Adrenal gland (tissue), 9 donors: ENCODE measurements at regions not wholly inside any gene's neighbourhood (a gene's known extent, or its start where the extent isn't known, plus 50 kb on each side); places are given as distances from the start of the nearest gene placed in this dataset.

Experiments used
- DNase-seq, 7 donors: peaks; one replicate each; pipeline ENCODE4 v3.0.0-alpha.2; 2019 to 2020
- H3K27ac ChIP-seq, 5 donors: fragments of 200-600 bp; sonication (generic) in 4 of 5; 1 replicate in 3 of 5; 2 replicates in 2 of 5; pipeline versions ENCODE4 v1.5.1 to v1.8.0; 2016 to 2020; ENCODE audit warnings: mild to moderate bottlenecking in 1 of 5
- H3K27me3 ChIP-seq: fragments of 200-600 bp; 2 replicates; pipeline ENCODE4 v1.8.0; 2021
- H3K36me3 ChIP-seq, 2 donors: fragments of 200-600 bp; replicated peaks in 1 of 2; 1 replicate in 1 of 2; 2 replicates in 1 of 2; pipeline versions ENCODE4 v1.5.1 to v1.8.0; 2018 to 2022
- H3K4me1 ChIP-seq, 2 donors: fragments of 200-600 bp; replicated peaks in 1 of 2; 1 replicate in 1 of 2; 2 replicates in 1 of 2; pipeline versions ENCODE4 v1.5.1 to v1.8.0; 2018 to 2021
- H3K4me3 ChIP-seq, 4 donors: fragments of 200-600 bp; sonication (generic) in 3 of 4; one replicate each; pipeline ENCODE4 v1.5.1; 2016 to 2018
- H3K9me3 ChIP-seq, 3 donors: fragments of 200-600 bp; sonication (generic) in 1 of 3; replicated peaks in 1 of 3; 1 replicate in 2 of 3; 2 replicates in 1 of 3; pipeline versions ENCODE4 v1.5.1 to v1.8.0; 2016 to 2021
- POLR2A ChIP-seq, 2 donors: fragments of 450-650 bp; IDR thresholded peaks; one replicate each; pipeline ENCODE4 v1.6.1; 2017; ENCODE audit warnings: antibody characterized with exemption in 2 of 2, mild to moderate bottlenecking in 2 of 2, moderate library complexity in 1 of 2
- WGBS, 4 donors: extraction: QIAGEN DNeasy Blood & Tissue Kit in 2 of 4; methylation state at CpG; one replicate each; pipeline versions ENCODE4 v1.1.5 to v1.1.7; 2013 to 2017; 5-methylcytosine and 5-hydroxymethylcytosine counted together
- intact Hi-C, 2 donors: fragments of 100-400 bp; cut with DNase I; formaldehyde crosslinking; loops; one replicate each; pipeline versions ENCODE4 v1.14.1 to v1.15.0; 2022 to 2023
- TF ChIP-seq, protein P1 (sequence below), 6 experiments: fragments of 450-650 bp in 4 of 6; fragments of 200-600 bp in 2 of 6; sonication (generic) in 1 of 6; IDR thresholded peaks; 1 replicate in 5 of 6; 2 replicates in 1 of 6; pipeline versions ENCODE4 v1.5.1 to v1.8.0; 2016 to 2021; ENCODE audit warnings: antibody characterized with exemption in 6 of 6, mild to moderate bottlenecking in 2 of 6, moderate library complexity in 1 of 6
- donor health status: healthy with polysubstance abuse.
- donor health status: Bipolar disorder and iron deficiency.
- donor health status: DM: yes; HTN: yes; CAD: no.
- donor health status: DM: no; HTN: no; CAD: no.
- donor health status: DM: no; HTN: no; CAD: no.

DNA sequence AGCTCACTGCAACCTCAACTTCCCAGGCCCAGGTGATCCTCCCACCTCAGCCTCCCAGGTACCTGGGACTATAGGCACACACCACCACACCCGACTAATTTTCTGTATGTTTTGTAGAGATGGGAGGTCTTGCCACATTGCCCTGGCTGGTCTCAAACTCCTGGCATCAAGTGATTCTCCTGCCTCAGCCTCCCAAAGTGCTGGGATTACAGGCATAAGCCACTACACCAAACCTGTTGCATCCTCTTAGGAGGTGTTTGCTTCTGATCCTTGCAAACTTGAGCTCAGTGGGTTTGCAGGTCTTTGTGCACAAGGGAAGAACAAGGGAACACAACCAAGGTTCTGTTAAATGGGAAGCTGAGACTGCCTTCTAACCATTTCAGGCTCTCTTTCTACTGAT is 184.6 kb downstream of the ARHGAP12 start:
- no peak overlapping the region for H3K4me3 ChIP-seq
- WGBS, 4 donors, result 71 to 91% (median 86%) methylated on average over 1 of the region's 1 CpG
- H3K4me1 ChIP-seq, result peaks cover 0 to 3% of the 10 kb centered on the region in 2 donors
- intact Hi-C loops, result no loop called here
- no peaks in the 10 kb centered on the region for H3K27me3 ChIP-seq
- no peak overlapping the region for H3K27ac ChIP-seq
- DNase-seq, result no peak
- H3K9me3 ChIP-seq, result no peaks in the 10 kb centered on the region
- no peaks in the 10 kb centered on the region for H3K36me3 ChIP-seq
- TF ChIP-seq POLR2A (IDR thresholded peaks at IDR 0.05), result no peak
- TF ChIP-seq, protein P1, sequence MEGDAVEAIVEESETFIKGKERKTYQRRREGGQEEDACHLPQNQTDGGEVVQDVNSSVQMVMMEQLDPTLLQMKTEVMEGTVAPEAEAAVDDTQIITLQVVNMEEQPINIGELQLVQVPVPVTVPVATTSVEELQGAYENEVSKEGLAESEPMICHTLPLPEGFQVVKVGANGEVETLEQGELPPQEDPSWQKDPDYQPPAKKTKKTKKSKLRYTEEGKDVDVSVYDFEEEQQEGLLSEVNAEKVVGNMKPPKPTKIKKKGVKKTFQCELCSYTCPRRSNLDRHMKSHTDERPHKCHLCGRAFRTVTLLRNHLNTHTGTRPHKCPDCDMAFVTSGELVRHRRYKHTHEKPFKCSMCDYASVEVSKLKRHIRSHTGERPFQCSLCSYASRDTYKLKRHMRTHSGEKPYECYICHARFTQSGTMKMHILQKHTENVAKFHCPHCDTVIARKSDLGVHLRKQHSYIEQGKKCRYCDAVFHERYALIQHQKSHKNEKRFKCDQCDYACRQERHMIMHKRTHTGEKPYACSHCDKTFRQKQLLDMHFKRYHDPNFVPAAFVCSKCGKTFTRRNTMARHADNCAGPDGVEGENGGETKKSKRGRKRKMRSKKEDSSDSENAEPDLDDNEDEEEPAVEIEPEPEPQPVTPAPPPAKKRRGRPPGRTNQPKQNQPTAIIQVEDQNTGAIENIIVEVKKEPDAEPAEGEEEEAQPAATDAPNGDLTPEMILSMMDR (IDR thresholded peaks at IDR 0.05), result no peak

DNA sequence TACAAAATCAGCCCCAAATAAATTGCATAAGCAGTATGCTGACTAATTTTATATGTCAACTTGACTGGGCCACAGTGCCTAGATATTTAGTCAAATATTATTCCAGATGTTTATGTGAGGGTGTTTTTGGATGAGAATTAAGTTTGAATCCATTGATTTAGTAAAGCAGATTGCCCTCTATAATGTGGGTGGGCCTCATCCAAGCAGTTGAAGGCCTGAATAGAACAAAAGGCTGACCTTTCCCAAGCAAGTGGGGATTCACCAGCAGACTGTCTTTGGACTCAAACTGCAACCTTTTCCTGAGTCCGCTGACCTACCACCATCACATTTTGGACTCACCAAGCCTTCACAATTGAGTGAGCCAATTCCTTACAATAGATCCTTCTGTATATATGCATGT is 186.4 kb downstream of the ARHGAP12 start:
- H3K9me3 ChIP-seq, result no peaks in the 10 kb centered on the region
- H3K4me1 ChIP-seq, result no peaks in the 10 kb centered on the region
- H3K36me3 ChIP-seq, result no peaks in the 10 kb centered on the region
- H3K4me3 ChIP-seq, result no peak overlapping the region
- 86 to 100% (median 95%) methylated on average over 1 of the region's 1 CpG for WGBS, 4 donors
- no peak for DNase-seq
- no peaks in the 10 kb centered on the region for H3K27me3 ChIP-seq
- no peak overlapping the region for H3K27ac ChIP-seq
- intact Hi-C loops, result no loop called here
- no peak for TF ChIP-seq POLR2A (IDR thresholded peaks at IDR 0.05)
- TF ChIP-seq, protein P1 (IDR thresholded peaks at IDR 0.05), result no peak

DNA sequence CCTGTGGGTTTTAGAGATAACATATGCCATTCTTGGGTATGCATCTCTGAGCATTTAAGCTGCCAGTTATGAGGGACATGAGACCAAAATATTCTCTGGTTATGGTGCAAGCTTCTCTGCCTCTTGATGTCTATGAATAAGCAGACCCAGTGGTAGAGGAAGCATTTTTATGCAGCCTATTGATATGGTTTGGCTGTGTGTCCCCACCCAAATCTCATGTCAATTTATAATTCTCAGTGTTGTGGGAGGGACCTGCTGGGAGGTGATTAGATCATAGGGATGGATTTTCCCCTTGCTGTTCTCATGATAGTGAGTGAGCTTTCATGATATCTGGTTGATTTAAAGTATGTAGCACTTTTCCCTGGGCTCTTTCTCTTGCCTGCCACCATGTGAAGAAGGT is 187.2 kb downstream of the ARHGAP12 start:
- no peak overlapping the region for H3K27ac ChIP-seq
- no peaks in the 10 kb centered on the region for H3K4me1 ChIP-seq
- no peak for TF ChIP-seq POLR2A (IDR thresholded peaks at IDR 0.05)
- TF ChIP-seq, protein P1 (IDR thresholded peaks at IDR 0.05), result no peak
- H3K36me3 ChIP-seq, result no peaks in the 10 kb centered on the region
- H3K4me3 ChIP-seq, result no peak overlapping the region
- intact Hi-C loops, result no loop called here
- no peak for DNase-seq
- H3K9me3 ChIP-seq, result no peaks in the 10 kb centered on the region
- H3K27me3 ChIP-seq, result no peaks in the 10 kb centered on the region

DNA sequence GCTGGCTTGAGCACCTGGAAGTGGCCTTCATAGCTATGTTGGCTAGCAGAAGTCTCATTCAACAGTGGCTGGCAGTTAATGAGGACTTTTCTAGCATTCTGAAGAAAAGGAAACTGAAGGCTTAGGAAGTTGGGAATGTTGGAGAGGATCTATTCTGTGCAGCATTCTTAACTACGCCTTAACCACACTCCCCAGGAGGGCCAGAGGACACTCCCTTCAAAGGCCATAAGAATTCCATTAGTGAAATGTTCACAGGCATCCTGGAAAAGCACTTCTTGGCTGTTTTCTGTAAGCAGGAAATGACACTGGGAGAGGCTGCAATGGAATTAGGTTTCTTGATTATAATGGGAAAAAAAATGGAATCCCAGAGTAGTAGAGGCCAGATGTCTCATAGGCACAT is 188.9 kb downstream of the ARHGAP12 start:
- Histone ChIP-seq H3K4me3 (no peak overlapping the region), H3K4me1 (no peaks in the 10 kb centered on the region), H3K27ac (peak overlapping the region in 1 of 5 donors; percentile 66), H3K9me3 (no peaks in the 10 kb centered on the region), H3K27me3 (no peaks in the 10 kb centered on the region), H3K36me3 (no peaks in the 10 kb centered on the region)
- intact Hi-C loops, result no loop called here
- WGBS, 4 donors, result 58 to 79% (median 69%) methylated on average over 1 of the region's 1 CpG
- TF ChIP-seq, protein P1 (IDR thresholded peaks at IDR 0.05), result no peak
- no peak for TF ChIP-seq POLR2A (IDR thresholded peaks at IDR 0.05)
- no peak for DNase-seq
